Suprapubic skin (tissue), 3 donors: ENCODE measurements at regions not wholly inside any gene's neighbourhood (a gene's known extent, or its start where the extent isn't known, plus 50 kb on each side); places are given as distances from the start of the nearest gene placed in this dataset.

Experiments
- CTCF ChIP-seq, 2 donors: fragments of 200-600 bp in 1 of 2; fragments of 450-650 bp in 1 of 2; sonication (generic) in 1 of 2; IDR thresholded peaks; one replicate each; pipeline ENCODE4 v1.5.1; 2016 to 2019; ENCODE audit warnings: antibody characterized with exemption in 2 of 2, mild to moderate bottlenecking in 1 of 2, moderate library complexity in 1 of 2
- EP300 ChIP-seq: sonication (generic); formaldehyde crosslinking; IDR thresholded peaks from one replicate; pipeline ENCODE4 v1.6.1; 2017; ENCODE audit warnings: antibody characterized with exemption

GRCh38 chr6:132198040-132198439, 203.2 kb downstream of the MOXD1 start:
- TF ChIP-seq CTCF (IDR thresholded peaks at IDR 0.05), result no peak
- TF ChIP-seq EP300, result no peak
